ENCODE measurements at regions not wholly inside any gene's neighbourhood (a gene's known extent, or its start where the extent isn't known, plus 50 kb on each side); places are given as distances from the start of the nearest gene placed in this dataset.

DNA sequence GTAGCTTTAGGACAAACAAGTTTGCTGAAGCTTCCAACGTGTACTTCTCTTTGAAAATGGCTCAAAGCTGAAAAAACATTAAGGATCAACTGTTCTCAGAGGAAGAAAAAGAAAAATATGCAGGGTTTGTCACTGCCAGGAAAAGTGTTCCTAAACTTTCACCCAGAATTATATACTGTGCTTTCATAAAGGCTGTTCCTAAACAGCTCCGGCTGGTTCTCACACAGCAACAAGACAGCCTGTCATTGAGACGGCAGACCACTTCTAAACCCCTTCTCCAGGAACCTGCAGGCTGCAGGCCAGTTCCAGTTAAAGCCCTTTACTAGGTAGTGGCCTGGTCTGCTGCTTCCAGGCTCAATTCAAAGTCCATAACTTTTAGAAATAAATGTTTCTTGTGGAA is 97.4 kb upstream of the SOX4 start:
- no peak overlapping the region for H3K4me3 ChIP-seq (replicated peaks; ENCODE audit: low read depth, low read length)

DNA sequence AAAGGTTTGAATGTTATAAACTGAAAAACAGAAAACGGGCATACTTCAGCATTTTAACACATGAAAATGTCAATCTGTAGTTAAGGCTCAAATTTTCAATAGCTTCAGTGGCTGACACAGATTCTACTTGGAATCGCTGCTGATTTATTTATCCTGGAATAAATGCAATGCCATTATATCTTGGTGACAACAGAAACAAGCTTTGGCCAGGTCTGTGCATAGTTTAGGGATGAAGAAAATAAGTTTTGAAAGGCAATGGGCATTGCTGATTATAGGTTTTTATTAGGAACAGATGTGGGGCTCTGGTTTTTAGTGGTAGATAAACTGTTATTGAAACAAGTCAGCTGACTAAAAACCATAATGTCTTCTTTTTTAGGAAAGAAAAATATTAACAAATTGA is 96.8 kb upstream of the SOX4 start:
- no peaks in the 10 kb centered on the region for H3K27me3 ChIP-seq (replicated peaks; ENCODE audit: control insufficient read depth, insufficient read depth, low read length)
- DNase-seq (ENCODE audit: extremely low read depth, insufficient read length), result no peak
- no peak overlapping the region for H3K4me3 ChIP-seq (replicated peaks; ENCODE audit: low read depth, low read length)

More for the DNA sequence above, 97.4 kb upstream of the SOX4 start:
- TF ChIP-seq, protein P1, sequence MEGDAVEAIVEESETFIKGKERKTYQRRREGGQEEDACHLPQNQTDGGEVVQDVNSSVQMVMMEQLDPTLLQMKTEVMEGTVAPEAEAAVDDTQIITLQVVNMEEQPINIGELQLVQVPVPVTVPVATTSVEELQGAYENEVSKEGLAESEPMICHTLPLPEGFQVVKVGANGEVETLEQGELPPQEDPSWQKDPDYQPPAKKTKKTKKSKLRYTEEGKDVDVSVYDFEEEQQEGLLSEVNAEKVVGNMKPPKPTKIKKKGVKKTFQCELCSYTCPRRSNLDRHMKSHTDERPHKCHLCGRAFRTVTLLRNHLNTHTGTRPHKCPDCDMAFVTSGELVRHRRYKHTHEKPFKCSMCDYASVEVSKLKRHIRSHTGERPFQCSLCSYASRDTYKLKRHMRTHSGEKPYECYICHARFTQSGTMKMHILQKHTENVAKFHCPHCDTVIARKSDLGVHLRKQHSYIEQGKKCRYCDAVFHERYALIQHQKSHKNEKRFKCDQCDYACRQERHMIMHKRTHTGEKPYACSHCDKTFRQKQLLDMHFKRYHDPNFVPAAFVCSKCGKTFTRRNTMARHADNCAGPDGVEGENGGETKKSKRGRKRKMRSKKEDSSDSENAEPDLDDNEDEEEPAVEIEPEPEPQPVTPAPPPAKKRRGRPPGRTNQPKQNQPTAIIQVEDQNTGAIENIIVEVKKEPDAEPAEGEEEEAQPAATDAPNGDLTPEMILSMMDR (IDR thresholded peaks at IDR 0.05; ENCODE audit: insufficient read depth, low read length, poor library complexity, severe bottlenecking), result no peak
- Histone ChIP-seq H3K27me3 (replicated peaks; ENCODE audit: control insufficient read depth, insufficient read depth, low read length) (no peaks in the 10 kb centered on the region), H3K36me3 (ENCODE audit: control insufficient read depth, insufficient read depth, low read length) (no peaks in the 10 kb centered on the region)
- DNase-seq (ENCODE audit: extremely low read depth, insufficient read length), result no peak

DNA sequence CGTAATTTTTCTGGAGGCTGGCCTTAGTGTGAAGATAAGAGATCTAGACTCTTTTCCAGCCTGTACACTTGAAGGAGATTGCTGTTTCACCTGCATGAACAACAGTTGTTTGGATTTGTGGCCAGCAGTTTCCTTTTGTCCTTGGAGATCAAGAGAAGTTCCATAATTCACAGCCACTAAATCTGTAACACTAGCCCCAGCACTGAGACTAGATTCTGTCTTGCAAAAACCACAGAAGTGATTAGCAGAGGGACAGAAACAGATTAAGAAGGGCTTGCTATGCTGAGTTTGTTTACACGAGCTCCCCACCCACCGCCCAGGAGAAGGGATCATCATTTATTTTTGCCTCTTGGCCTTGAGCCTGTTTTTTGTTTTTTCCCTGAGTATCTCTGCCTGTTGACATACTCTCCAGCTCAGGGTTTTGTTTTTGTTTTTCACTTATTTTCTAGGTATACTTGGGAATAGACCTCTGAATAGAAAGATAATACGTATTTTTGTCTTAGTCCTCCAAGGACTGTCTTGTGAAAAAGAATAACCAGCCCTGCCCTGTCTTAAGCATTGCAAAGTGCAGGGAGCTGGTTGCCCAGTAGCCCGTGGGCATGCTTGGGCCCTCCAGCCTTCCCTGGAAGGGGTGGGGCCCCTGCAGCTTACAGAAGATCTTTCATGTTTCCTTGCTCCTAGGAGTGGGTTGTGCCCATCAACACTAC is 93.1 kb upstream of the SOX4 start:
- TF ChIP-seq, protein P1 (IDR thresholded peaks at IDR 0.05; ENCODE audit: insufficient read depth, low read length, poor library complexity, severe bottlenecking), result no peak
- Histone ChIP-seq H3K36me3 (ENCODE audit: control insufficient read depth, insufficient read depth, low read length) (no peaks in the 10 kb centered on the region), H3K27me3 (replicated peaks; ENCODE audit: control insufficient read depth, insufficient read depth, low read length) (no peaks in the 10 kb centered on the region), H3K4me3 (replicated peaks; ENCODE audit: low read depth, low read length) (no peak overlapping the region)
- DNase-seq (ENCODE audit: extremely low read depth, insufficient read length), result no peak

More for the DNA sequence above, 96.8 kb upstream of the SOX4 start:
- H3K36me3 ChIP-seq (ENCODE audit: control insufficient read depth, insufficient read depth, low read length), result no peaks in the 10 kb centered on the region
- TF ChIP-seq, protein P1 (IDR thresholded peaks at IDR 0.05; ENCODE audit: insufficient read depth, low read length, poor library complexity, severe bottlenecking), result no peak

DNA sequence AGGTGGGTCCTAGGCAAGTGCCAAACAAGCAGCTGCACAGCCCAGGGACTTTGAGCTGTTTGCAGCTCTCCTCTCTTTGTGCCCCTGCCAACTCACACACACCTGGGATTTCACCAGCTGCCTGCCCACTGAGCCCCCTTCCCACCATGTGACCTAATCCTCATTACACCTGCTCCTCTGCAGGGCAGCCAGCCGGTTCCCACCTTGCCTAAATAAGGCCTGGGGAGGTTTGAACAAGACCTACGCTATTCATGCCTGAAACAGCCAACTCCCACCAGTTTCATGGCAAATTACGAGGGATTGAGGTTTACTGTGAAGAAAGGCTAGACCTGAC is 92.6 kb upstream of the SOX4 start:
- no peaks in the 10 kb centered on the region for H3K27me3 ChIP-seq (replicated peaks; ENCODE audit: control insufficient read depth, insufficient read depth, low read length)
- TF ChIP-seq, protein P1 (IDR thresholded peaks at IDR 0.05; ENCODE audit: insufficient read depth, low read length, poor library complexity, severe bottlenecking), result no peak
- no peak for DNase-seq (ENCODE audit: extremely low read depth, insufficient read length)
- no peak overlapping the region for H3K4me3 ChIP-seq (replicated peaks; ENCODE audit: low read depth, low read length)
- H3K36me3 ChIP-seq (ENCODE audit: control insufficient read depth, insufficient read depth, low read length), result no peaks in the 10 kb centered on the region

GRCh38 chr6:21501815-21502214 is 91.7 kb upstream of the SOX4 start:
- TF ChIP-seq, protein P1 (IDR thresholded peaks at IDR 0.05; ENCODE audit: insufficient read depth, low read length, poor library complexity, severe bottlenecking), result no peak
- no peaks in the 10 kb centered on the region for H3K27me3 ChIP-seq (replicated peaks; ENCODE audit: control insufficient read depth, insufficient read depth, low read length)
- no peak for DNase-seq (ENCODE audit: extremely low read depth, insufficient read length)
- no peak overlapping the region for H3K4me3 ChIP-seq (replicated peaks; ENCODE audit: low read depth, low read length)
- H3K36me3 ChIP-seq (ENCODE audit: control insufficient read depth, insufficient read depth, low read length), result no peaks in the 10 kb centered on the region

GRCh38 chr6:21502682-21503081 is 90.9 kb upstream of the SOX4 start:
- TF ChIP-seq, protein P1 (IDR thresholded peaks at IDR 0.05; ENCODE audit: insufficient read depth, low read length, poor library complexity, severe bottlenecking), result no peak
- H3K27me3 ChIP-seq (replicated peaks; ENCODE audit: control insufficient read depth, insufficient read depth, low read length), result no peaks in the 10 kb centered on the region
- DNase-seq (ENCODE audit: extremely low read depth, insufficient read length), result no peak

More at GRCh38 chr6:21502682-21503081, 90.9 kb upstream of the SOX4 start:
- Histone ChIP-seq H3K36me3 (ENCODE audit: control insufficient read depth, insufficient read depth, low read length) (no peaks in the 10 kb centered on the region), H3K4me3 (replicated peaks; ENCODE audit: low read depth, low read length) (no peak overlapping the region)
